NT2/D1 (cell line): ENCODE measurements at regions not wholly inside any gene's neighbourhood (a gene's known extent, or its start where the extent isn't known, plus 50 kb on each side); places are given as distances from the start of the nearest gene placed in this dataset.

Experiments used
- SUZ12 ChIP-seq: IDR thresholded peaks from 2 replicates; pipeline ENCODE4 v1.6.1; 2011; ENCODE audit not compliant: insufficient read length, insufficient read depth; ENCODE audit errors: extremely low read depth
- YY1 ChIP-seq: IDR thresholded peaks from 2 replicates; pipeline ENCODE4 v1.6.1; 2011; ENCODE audit not compliant: insufficient read length, insufficient read depth
- ZNF274 ChIP-seq: IDR thresholded peaks from 2 replicates; pipeline ENCODE4 v1.6.1; 2011; ENCODE audit warnings: mild to moderate bottlenecking, low read depth, low read length

DNA sequence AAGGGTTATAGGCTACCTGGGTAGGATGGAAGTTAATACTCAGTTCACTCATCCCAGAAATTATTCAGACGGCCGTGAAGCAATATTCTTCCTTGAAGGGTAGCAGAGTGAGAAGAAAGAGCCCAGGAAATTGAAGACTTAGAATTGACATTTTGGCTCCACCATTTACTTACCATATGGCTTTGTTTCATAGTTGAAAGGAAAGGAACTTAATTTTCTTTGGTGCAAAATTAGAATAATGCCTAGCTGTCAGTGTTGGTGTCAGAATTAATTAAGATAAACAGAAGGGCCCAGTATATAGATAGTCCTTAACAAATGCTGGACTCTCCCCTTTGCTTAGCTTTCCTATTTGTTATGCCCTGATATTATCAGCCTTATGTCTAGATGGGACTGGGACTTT, 263.2 kb downstream of the KCNJ3 start:
- TF ChIP-seq SUZ12 (no peak), YY1 (no peak), ZNF274 (no peak)
